Body of pancreas (tissue), 4 donors: ENCODE measurements at regions not wholly inside any gene's neighbourhood (a gene's known extent, or its start where the extent isn't known, plus 50 kb on each side); places are given as distances from the start of the nearest gene placed in this dataset.

ENCODE experiments used
- ATAC-seq: fragments of 150-250 bp; one replicate; pipeline ENCODE4 v1.9.1; 2016
- DNase-seq, 4 donors: peaks; one replicate each; pipeline ENCODE4 v3.0.0-alpha.2; 2019
- H3K27ac ChIP-seq, 4 donors: fragments of 200-600 bp; sonication (generic); 1 replicate in 3 of 4; 2 replicates in 1 of 4; pipeline versions ENCODE4 v1.5.1 to v1.6.1; 2016 to 2019; ENCODE audit warnings: mild to moderate bottlenecking in 1 of 4, mixed read lengths in 1 of 4, moderate library complexity in 1 of 4
- H3K27me3 ChIP-seq, 2 donors: fragments of 200-600 bp; sonication (generic); one replicate each; pipeline ENCODE4 v1.6.0; 2016; ENCODE audit warnings: mild to moderate bottlenecking in 1 of 2
- H3K36me3 ChIP-seq, 2 donors: fragments of 200-600 bp; sonication (generic); replicated peaks in 1 of 2; 2 replicates each; pipeline ENCODE4 v1.5.1; 2016; ENCODE audit warnings: low read depth in 2 of 2; ENCODE audit not compliant: insufficient read depth in 1 of 2
- H3K4me1 ChIP-seq: fragments of 200-600 bp; sonication (generic); one replicate; pipeline ENCODE4 v1.6.0; 2016
- H3K4me3 ChIP-seq, 2 donors: fragments of 200-600 bp; sonication (generic); 1 replicate in 1 of 2; 2 replicates in 1 of 2; pipeline ENCODE4 v1.5.1; 2016 to 2019
- H3K9me3 ChIP-seq, 3 donors: fragments of 200-600 bp; sonication (generic); 1 replicate in 2 of 3; 2 replicates in 1 of 3; pipeline ENCODE4 v1.5.1; 2016
- CTCF ChIP-seq, 7 experiments: fragments of 450-650 bp in 4 of 7; fragments of 200-600 bp in 3 of 7; sonication (generic) in 3 of 7; IDR thresholded peaks; one replicate each; pipeline ENCODE4 v1.5.1; 2016 to 2019; ENCODE audit warnings: antibody characterized with exemption in 7 of 7
- POLR2A ChIP-seq, 3 donors: fragments of 450-650 bp; IDR thresholded peaks; one replicate each; pipeline ENCODE4 v1.6.1; 2016; ENCODE audit warnings: antibody characterized with exemption in 3 of 3, mild to moderate bottlenecking in 2 of 3
- WGBS, 2 donors: methylation state at CpG; one replicate each; pipeline ENCODE4 v1.1.5; 2017; 5-methylcytosine and 5-hydroxymethylcytosine counted together
- intact Hi-C: fragments of 100-400 bp; cut with DNase I; formaldehyde crosslinking; loops from one replicate; pipeline ENCODE4 v1.15.1; 2023

DNA sequence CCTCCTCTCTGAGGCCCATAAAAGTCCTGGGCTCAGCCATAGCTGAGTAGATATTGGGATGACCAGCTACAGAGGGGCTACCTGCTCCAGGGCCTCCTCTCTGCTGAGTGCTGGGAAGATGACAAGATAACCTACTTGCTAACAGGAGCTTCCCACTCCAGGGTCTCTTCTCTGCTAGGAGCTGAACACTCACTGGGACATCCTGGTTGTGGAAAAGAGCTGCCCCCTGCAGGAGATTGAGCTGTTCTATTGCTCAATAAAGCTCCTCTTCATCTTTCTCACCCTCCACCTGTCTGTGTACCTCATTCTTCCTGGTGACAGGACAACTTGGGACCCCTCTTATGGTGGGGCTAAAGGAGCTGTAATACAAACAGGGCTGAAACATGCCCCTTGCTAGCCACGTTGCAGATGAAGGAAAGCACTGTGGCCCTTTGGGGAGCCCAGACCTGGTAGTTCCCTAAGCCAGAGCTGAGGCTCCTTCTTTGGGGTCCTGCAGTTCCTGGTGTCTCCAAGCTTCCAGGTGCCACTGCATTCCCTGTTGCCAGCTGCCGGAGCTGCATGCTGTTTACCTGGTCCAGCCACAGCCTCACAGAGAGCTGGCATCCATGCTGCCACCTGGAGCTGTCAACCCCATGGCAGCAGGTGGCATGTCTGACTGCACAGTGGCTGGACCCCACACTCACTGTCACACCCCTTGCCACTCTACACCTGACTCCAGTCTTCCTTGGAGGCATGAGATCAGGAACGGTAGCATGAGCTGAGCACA lies 598.5 kb upstream of the LMO3 start:
- intact Hi-C loops, result no loop called here
- 43 to 55% methylated on average over 2 to 3 of the region's 3 CpGs for WGBS, 2 donors
- no peak for DNase-seq
- no peaks in the 10 kb centered on the region for H3K27me3 ChIP-seq
- no peak overlapping the region for H3K27ac ChIP-seq
- no peaks in the 10 kb centered on the region for H3K36me3 ChIP-seq
- no peak for ATAC-seq
- no peaks in the 10 kb centered on the region for H3K9me3 ChIP-seq
- H3K4me1 ChIP-seq, result no peaks in the 10 kb centered on the region
- H3K4me3 ChIP-seq, result no peak overlapping the region
- TF ChIP-seq POLR2A (IDR thresholded peaks at IDR 0.05) (no peak), CTCF (IDR thresholded peaks at IDR 0.05) (no peak)

DNA sequence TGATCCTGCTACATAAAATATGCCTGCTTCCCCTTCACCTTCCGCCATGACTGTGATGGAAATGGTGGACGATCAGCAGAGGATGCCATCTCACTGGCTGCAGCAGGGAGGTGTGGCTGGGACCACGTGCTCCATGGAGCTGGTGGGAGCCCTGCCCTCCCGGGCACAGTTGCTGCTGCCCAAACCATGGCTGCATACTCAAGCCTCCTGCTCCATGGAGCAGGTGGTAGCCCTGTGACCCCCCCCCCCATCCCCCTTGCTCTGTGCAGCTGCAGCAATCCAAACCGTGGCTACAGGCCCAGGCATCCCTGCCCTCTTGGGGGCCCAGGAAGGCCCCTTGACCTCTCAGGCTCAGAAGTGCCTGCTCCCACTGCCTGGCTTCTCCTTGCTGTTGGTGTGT lies 597.5 kb upstream of the LMO3 start:
- Histone ChIP-seq H3K4me1 (no peaks in the 10 kb centered on the region), H3K4me3 (no peak overlapping the region), H3K36me3 (no peaks in the 10 kb centered on the region), H3K9me3 (no peaks in the 10 kb centered on the region), H3K27me3 (no peaks in the 10 kb centered on the region), H3K27ac (no peak overlapping the region)
- no peak for DNase-seq
- ATAC-seq, result no peak
- no peak for TF ChIP-seq POLR2A (IDR thresholded peaks at IDR 0.05)
- TF ChIP-seq CTCF (IDR thresholded peaks at IDR 0.05), result no peak
- intact Hi-C loops, result no loop called here
- WGBS, 2 donors, result 69 to 73% methylated on average over 5 of the region's 5 CpGs

- 12 to 14% methylated on average over 3 of the region's 3 CpGs for WGBS, 2 donors
- no peaks in the 10 kb centered on the region for H3K9me3 ChIP-seq
- no peak overlapping the region for H3K27ac ChIP-seq
- H3K27me3 ChIP-seq, result no peaks in the 10 kb centered on the region
- H3K4me3 ChIP-seq, result no peak overlapping the region
- intact Hi-C loops, result no loop called here
- ATAC-seq (no peak), DNase-seq (no peak)
- TF ChIP-seq POLR2A (IDR thresholded peaks at IDR 0.05) (no peak), CTCF (IDR thresholded peaks at IDR 0.05) (no peak)
- H3K36me3 ChIP-seq, result no peaks in the 10 kb centered on the region
- no peaks in the 10 kb centered on the region for H3K4me1 ChIP-seq
These were observed 592.0 kb upstream of the LMO3 start for GRCh38 chr12:17197971-17198370.

- 34 to 43% methylated on average over 1 of the region's 1 CpG for WGBS, 2 donors
- Histone ChIP-seq H3K36me3 (no peaks in the 10 kb centered on the region), H3K27me3 (no peaks in the 10 kb centered on the region), H3K9me3 (no peaks in the 10 kb centered on the region), H3K4me1 (no peaks in the 10 kb centered on the region), H3K4me3 (no peak overlapping the region), H3K27ac (no peak overlapping the region)
- intact Hi-C loops, result no loop called here
- DNase-seq (no peak), ATAC-seq (no peak)
- TF ChIP-seq CTCF (IDR thresholded peaks at IDR 0.05) (no peak), POLR2A (IDR thresholded peaks at IDR 0.05) (no peak)
These were observed 586.8 kb upstream of the LMO3 start for GRCh38 chr12:17192721-17193120.
